Cardiac muscle cell (in vitro differentiated cells and primary cell): ENCODE measurements at regions not wholly inside any gene's neighbourhood (a gene's known extent, or its start where the extent isn't known, plus 50 kb on each side); places are given as distances from the start of the nearest gene placed in this dataset.
A peak's percentile ranks its signal among the peaks of the same experiment; 100 is the strongest.
"Not testable (repeated sequence)": the region's sequence is repeated elsewhere in the genome, so short reads cannot be mapped to it uniquely, and the experiment has no call there.

Experiments used
- DNase-seq, 2 donors: peaks; one replicate each; pipeline versions ENCODE4 v3.0.0 to v3.0.0-alpha.2; 2010 to 2017; ENCODE audit warnings: low read depth in 1 of 2, low spot score in 1 of 2
- H3K27ac ChIP-seq: fragments of 200-600 bp; sonication (generic); 2 replicates; pipeline ENCODE4 v1.5.1; 2016
- H3K27me3 ChIP-seq: fragments of 200-600 bp; sonication (generic); 2 replicates; pipeline ENCODE4 v1.6.0; 2016; ENCODE audit warnings: control low read depth
- H3K36me3 ChIP-seq: fragments of 200-600 bp; sonication (generic); 2 replicates; pipeline ENCODE4 v1.5.1; 2016; ENCODE audit warnings: control low read depth
- H3K4me1 ChIP-seq: fragments of 200-600 bp; sonication (generic); 2 replicates; pipeline ENCODE4 v1.8.1; 2017; ENCODE audit warnings: low read depth, mild to moderate bottlenecking, mixed run types
- H3K4me3 ChIP-seq: fragments of 200-600 bp; sonication (generic); 2 replicates; pipeline ENCODE4 v1.5.1; 2016; ENCODE audit warnings: mild to moderate bottlenecking
- H3K9me3 ChIP-seq: fragments of 200-600 bp; sonication (generic); 2 replicates; pipeline ENCODE4 v1.5.1; 2017; ENCODE audit warnings: low read depth, mild to moderate bottlenecking, control low read depth
- TF ChIP-seq, protein P1 (sequence below): IDR thresholded peaks from 2 replicates; pipeline ENCODE4 v1.5.1; 2012; ENCODE audit warnings: low read depth, mild to moderate bottlenecking, low read length

DNA sequence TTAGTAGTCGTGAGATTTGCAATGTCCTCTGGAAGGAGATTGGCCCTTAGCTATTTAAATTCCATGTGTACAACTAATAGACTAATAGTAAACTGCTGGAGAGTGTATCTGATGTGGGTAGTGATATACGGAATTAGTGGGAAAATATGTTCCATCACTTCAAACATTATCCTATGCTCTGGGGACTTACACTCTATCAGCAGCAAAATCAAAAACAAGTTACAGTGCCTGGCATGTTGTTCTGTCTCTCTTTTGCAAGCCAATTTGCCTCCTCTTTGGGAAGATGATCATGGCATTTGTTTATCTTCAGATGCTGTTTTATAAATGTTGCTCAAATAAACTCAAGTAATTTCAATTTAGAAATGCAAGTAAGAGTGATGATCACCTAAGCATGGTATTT is 311.9 kb upstream of the ACO1 start:
- Histone ChIP-seq H3K27me3 (no peaks in the 10 kb centered on the region), H3K36me3 (no peaks in the 10 kb centered on the region), H3K9me3 (no peaks in the 10 kb centered on the region), H3K27ac (no peak overlapping the region), H3K4me3 (no peak overlapping the region), H3K4me1 (no peaks in the 10 kb centered on the region)
- DNase-seq: no peak
- TF ChIP-seq, protein P1, sequence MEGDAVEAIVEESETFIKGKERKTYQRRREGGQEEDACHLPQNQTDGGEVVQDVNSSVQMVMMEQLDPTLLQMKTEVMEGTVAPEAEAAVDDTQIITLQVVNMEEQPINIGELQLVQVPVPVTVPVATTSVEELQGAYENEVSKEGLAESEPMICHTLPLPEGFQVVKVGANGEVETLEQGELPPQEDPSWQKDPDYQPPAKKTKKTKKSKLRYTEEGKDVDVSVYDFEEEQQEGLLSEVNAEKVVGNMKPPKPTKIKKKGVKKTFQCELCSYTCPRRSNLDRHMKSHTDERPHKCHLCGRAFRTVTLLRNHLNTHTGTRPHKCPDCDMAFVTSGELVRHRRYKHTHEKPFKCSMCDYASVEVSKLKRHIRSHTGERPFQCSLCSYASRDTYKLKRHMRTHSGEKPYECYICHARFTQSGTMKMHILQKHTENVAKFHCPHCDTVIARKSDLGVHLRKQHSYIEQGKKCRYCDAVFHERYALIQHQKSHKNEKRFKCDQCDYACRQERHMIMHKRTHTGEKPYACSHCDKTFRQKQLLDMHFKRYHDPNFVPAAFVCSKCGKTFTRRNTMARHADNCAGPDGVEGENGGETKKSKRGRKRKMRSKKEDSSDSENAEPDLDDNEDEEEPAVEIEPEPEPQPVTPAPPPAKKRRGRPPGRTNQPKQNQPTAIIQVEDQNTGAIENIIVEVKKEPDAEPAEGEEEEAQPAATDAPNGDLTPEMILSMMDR: no peak

GRCh38 chr9:32092031-32092430 is 292.4 kb upstream of the ACO1 start:
- Histone ChIP-seq H3K36me3 (no peaks in the 10 kb centered on the region), H3K4me3 (no peak overlapping the region), H3K9me3 (no peaks in the 10 kb centered on the region), H3K27ac (no peak overlapping the region), H3K27me3 (no peaks in the 10 kb centered on the region), H3K4me1 (no peaks in the 10 kb centered on the region)
- TF ChIP-seq, protein P1: no peak
- no peak for DNase-seq

DNA sequence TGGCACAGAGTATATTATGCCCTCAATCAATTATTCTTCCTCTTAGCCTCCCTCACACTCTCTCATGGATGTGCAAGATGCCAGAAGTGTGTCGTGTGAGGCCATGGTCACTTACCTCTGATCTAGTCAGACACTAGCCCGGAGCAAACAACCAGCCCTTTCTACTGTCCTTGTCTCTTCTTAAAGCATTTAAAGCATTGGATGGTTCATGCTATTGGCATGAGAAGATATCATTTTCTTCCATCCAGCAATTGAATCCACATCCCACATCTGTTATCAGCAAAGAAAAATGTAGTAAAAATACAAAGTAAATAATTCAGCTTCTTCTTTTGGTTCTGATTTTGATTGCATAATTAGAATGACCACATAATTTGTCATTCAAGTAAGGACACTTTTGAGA is 267.2 kb upstream of the ACO1 start:
- H3K36me3 ChIP-seq: no peaks in the 10 kb centered on the region
- no peak for DNase-seq
- H3K4me3 ChIP-seq: no peak overlapping the region
- TF ChIP-seq, protein P1: no peak
- no peaks in the 10 kb centered on the region for H3K4me1 ChIP-seq
- no peak overlapping the region for H3K27ac ChIP-seq
- H3K27me3 ChIP-seq: no peaks in the 10 kb centered on the region
- no peaks in the 10 kb centered on the region for H3K9me3 ChIP-seq

GRCh38 chr9:32128546-32128945 is 255.9 kb upstream of the ACO1 start:
- Histone ChIP-seq H3K4me1 (no peaks in the 10 kb centered on the region), H3K27ac (no peak overlapping the region), H3K27me3 (no peaks in the 10 kb centered on the region), H3K9me3 (no peaks in the 10 kb centered on the region), H3K36me3 (no peaks in the 10 kb centered on the region), H3K4me3 (no peak overlapping the region)
- TF ChIP-seq, protein P1: no peak
- DNase-seq: peak in 1 of 2 donors; percentile 11

DNA sequence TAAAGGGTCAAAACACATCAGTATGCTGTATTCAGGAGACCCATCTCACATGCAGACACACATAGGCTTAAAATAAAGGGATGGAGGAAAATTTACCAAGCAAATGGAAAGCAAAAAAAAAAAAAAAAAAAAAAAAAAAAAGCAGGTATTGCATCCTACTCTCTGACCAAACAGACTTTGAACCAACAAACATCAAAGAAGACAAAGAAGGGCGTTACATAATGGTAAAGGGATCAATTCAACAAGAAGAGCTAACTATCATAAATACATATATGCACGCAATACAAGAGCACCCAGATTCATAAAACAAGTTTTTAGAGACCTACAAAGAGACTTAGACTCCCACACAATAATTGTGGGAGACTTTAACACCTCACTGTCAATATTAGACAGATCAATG is 253.7 kb upstream of the ACO1 start:
- not testable (repeated sequence) for H3K4me3 ChIP-seq, H3K4me1 ChIP-seq, H3K9me3 ChIP-seq

GRCh38 chr9:32136700-32137339 is 247.6 kb upstream of the ACO1 start:
- no peak overlapping the region for H3K4me3 ChIP-seq

More for the DNA sequence above, 253.7 kb upstream of the ACO1 start:
- H3K36me3 ChIP-seq, H3K27me3 ChIP-seq, DNase-seq, H3K27ac ChIP-seq: not testable (repeated sequence)

More at GRCh38 chr9:32136700-32137339, 247.6 kb upstream of the ACO1 start:
- Histone ChIP-seq H3K27ac (no peak overlapping the region), H3K36me3 (no peaks in the 10 kb centered on the region), H3K4me1 (no peaks in the 10 kb centered on the region), H3K9me3 (no peaks in the 10 kb centered on the region), H3K27me3 (no peaks in the 10 kb centered on the region)
- TF ChIP-seq, protein P1: no peak
- DNase-seq: no peak
